ENCODE measurements at regions not wholly inside any gene's neighbourhood (a gene's known extent, or its start where the extent isn't known, plus 50 kb on each side); places are given as distances from the start of the nearest gene placed in this dataset.

DNA sequence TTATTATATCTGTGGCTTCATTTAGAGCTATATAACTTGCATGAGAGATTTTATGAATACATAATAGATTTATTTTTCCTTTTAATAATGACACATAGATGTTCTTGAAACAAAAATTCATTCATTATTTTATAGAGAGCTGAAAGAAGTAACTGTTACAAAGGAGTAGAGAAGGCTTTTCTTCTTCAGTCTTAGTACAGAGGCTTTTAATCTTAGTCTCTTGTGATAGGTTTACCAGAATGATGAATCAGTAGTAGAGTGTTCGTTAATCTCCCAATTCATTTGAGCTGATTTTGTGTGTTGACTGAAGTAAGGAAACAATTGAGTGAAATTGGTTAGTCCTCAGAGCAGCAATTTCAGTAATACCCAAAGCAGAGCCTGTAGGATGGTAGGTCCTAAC lies 1284.1 kb upstream of the ACO1 start:
- CTCF ChIA-PET: no interaction called here
- no peaks in the 10 kb centered on the region for H3K9me3 ChIP-seq (ENCODE audit: control insufficient read depth in 1 of 2, insufficient read depth in 1 of 2, low read depth in 1 of 2, low read length in 2 of 2)

More for the DNA sequence above, 1284.1 kb upstream of the ACO1 start:
- ChIA-PET RAD21 (ENCODE audit: low non-redundant PET in 1 of 2, low total read pairs in 2 of 2, uncharacterized antibody in 2 of 2, unreplicated experiment in 2 of 2) (no interaction called here), POLR2A (no interaction called here)
- no peak for TF ChIP-seq ZFX (IDR thresholded peaks at IDR 0.05)
- TF ChIP-seq FOSL1 (IDR thresholded peaks at IDR 0.05; ENCODE audit: low read depth): no peak
- no peak for TF ChIP-seq SP1 (IDR thresholded peaks at IDR 0.05; ENCODE audit: low read depth)
- TF ChIP-seq SIN3A (IDR thresholded peaks at IDR 0.05; ENCODE audit: low read depth): no peak
- no peak for TF ChIP-seq CBX3 (IDR thresholded peaks at IDR 0.05; ENCODE audit: low read depth)
- TF ChIP-seq, protein P1, sequence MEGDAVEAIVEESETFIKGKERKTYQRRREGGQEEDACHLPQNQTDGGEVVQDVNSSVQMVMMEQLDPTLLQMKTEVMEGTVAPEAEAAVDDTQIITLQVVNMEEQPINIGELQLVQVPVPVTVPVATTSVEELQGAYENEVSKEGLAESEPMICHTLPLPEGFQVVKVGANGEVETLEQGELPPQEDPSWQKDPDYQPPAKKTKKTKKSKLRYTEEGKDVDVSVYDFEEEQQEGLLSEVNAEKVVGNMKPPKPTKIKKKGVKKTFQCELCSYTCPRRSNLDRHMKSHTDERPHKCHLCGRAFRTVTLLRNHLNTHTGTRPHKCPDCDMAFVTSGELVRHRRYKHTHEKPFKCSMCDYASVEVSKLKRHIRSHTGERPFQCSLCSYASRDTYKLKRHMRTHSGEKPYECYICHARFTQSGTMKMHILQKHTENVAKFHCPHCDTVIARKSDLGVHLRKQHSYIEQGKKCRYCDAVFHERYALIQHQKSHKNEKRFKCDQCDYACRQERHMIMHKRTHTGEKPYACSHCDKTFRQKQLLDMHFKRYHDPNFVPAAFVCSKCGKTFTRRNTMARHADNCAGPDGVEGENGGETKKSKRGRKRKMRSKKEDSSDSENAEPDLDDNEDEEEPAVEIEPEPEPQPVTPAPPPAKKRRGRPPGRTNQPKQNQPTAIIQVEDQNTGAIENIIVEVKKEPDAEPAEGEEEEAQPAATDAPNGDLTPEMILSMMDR (IDR thresholded peaks at IDR 0.05 in 2 of 3, conservative IDR thresholded peaks at IDR 0.05 in 1 of 3; ENCODE audit: borderline replicate concordance in 1 of 3, insufficient read depth in 1 of 3, low read depth in 2 of 3, low read length in 2 of 3): no peak
- TF ChIP-seq POLR2AphosphoS5 (IDR thresholded peaks at IDR 0.05; ENCODE audit: low read depth, low read length): no peak
- TF ChIP-seq, protein P2, sequence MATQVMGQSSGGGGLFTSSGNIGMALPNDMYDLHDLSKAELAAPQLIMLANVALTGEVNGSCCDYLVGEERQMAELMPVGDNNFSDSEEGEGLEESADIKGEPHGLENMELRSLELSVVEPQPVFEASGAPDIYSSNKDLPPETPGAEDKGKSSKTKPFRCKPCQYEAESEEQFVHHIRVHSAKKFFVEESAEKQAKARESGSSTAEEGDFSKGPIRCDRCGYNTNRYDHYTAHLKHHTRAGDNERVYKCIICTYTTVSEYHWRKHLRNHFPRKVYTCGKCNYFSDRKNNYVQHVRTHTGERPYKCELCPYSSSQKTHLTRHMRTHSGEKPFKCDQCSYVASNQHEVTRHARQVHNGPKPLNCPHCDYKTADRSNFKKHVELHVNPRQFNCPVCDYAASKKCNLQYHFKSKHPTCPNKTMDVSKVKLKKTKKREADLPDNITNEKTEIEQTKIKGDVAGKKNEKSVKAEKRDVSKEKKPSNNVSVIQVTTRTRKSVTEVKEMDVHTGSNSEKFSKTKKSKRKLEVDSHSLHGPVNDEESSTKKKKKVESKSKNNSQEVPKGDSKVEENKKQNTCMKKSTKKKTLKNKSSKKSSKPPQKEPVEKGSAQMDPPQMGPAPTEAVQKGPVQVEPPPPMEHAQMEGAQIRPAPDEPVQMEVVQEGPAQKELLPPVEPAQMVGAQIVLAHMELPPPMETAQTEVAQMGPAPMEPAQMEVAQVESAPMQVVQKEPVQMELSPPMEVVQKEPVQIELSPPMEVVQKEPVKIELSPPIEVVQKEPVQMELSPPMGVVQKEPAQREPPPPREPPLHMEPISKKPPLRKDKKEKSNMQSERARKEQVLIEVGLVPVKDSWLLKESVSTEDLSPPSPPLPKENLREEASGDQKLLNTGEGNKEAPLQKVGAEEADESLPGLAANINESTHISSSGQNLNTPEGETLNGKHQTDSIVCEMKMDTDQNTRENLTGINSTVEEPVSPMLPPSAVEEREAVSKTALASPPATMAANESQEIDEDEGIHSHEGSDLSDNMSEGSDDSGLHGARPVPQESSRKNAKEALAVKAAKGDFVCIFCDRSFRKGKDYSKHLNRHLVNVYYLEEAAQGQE (IDR thresholded peaks at IDR 0.05; ENCODE audit: low read depth): no peak
- TF ChIP-seq, protein P3, sequence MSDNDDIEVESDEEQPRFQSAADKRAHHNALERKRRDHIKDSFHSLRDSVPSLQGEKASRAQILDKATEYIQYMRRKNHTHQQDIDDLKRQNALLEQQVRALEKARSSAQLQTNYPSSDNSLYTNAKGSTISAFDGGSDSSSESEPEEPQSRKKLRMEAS (IDR thresholded peaks at IDR 0.05): no peak
- TF ChIP-seq POLR2A (IDR thresholded peaks at IDR 0.05; ENCODE audit: borderline replicate concordance, extremely low read depth, insufficient read depth, insufficient read length): no peak
- TF ChIP-seq YY1 (IDR thresholded peaks at IDR 0.05; ENCODE audit: extremely low read depth, insufficient replicate concordance, low read depth, low read length): no peak
- TF ChIP-seq TCF7L2 (IDR thresholded peaks at IDR 0.05; ENCODE audit: borderline replicate concordance, extremely low read depth, insufficient read depth, insufficient read length): no peak
- TF ChIP-seq, protein P4, sequence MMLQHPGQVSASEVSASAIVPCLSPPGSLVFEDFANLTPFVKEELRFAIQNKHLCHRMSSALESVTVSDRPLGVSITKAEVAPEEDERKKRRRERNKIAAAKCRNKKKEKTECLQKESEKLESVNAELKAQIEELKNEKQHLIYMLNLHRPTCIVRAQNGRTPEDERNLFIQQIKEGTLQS (IDR thresholded peaks at IDR 0.05): no peak
- no peak for TF ChIP-seq RAD21 (IDR thresholded peaks at IDR 0.05; ENCODE audit: low read depth)
- TF ChIP-seq CEBPB (IDR thresholded peaks at IDR 0.05; ENCODE audit: low read depth): no peak
- no peak for TF ChIP-seq ELF1 (IDR thresholded peaks at IDR 0.05; ENCODE audit: borderline replicate concordance, low read depth)
- TF ChIP-seq, protein P5, sequence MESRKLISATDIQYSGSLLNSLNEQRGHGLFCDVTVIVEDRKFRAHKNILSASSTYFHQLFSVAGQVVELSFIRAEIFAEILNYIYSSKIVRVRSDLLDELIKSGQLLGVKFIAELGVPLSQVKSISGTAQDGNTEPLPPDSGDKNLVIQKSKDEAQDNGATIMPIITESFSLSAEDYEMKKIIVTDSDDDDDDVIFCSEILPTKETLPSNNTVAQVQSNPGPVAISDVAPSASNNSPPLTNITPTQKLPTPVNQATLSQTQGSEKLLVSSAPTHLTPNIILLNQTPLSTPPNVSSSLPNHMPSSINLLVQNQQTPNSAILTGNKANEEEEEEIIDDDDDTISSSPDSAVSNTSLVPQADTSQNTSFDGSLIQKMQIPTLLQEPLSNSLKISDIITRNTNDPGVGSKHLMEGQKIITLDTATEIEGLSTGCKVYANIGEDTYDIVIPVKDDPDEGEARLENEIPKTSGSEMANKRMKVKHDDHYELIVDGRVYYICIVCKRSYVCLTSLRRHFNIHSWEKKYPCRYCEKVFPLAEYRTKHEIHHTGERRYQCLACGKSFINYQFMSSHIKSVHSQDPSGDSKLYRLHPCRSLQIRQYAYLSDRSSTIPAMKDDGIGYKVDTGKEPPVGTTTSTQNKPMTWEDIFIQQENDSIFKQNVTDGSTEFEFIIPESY (IDR thresholded peaks at IDR 0.05; ENCODE audit: extremely low read depth, insufficient replicate concordance, low read length): no peak
- intact Hi-C loops (cut with micrococcal nuclease): no loop called here
- Histone ChIP-seq H3K4me1 (ENCODE audit: control insufficient read depth in 1 of 2, insufficient read depth in 2 of 2, low read length in 2 of 2) (no peaks in the 10 kb centered on the region), H3K9ac (ENCODE audit: low read length) (no peak overlapping the region), H3K27ac (ENCODE audit: low read depth, low read length) (no peak overlapping the region), H3K79me2 (ENCODE audit: insufficient read depth, low read length) (no peaks in the 10 kb centered on the region), H3K27me3 (ENCODE audit: insufficient read depth, low read length) (no peaks in the 10 kb centered on the region), H3K4me2 (ENCODE audit: low read length) (no peak overlapping the region), H4K20me1 (ENCODE audit: insufficient read depth) (no peaks in the 10 kb centered on the region), H3K4me3 (replicated peaks in 1 of 2; ENCODE audit: low read depth in 1 of 2, low read length in 2 of 2) (no peak overlapping the region), H3K9me2 (ENCODE audit: insufficient read depth) (no peaks in the 10 kb centered on the region), H2AFZ (ENCODE audit: low read depth, low read length, poor library complexity, severe bottlenecking) (no peak overlapping the region), H3K36me3 (ENCODE audit: control insufficient read depth in 1 of 2, insufficient read depth in 2 of 2, low read length in 2 of 2) (no peaks in the 10 kb centered on the region)
- no TSS peak for BruUV-seq (replicated peaks)
- ATAC-seq (no peak), DNase-seq (ENCODE audit: low read depth, low spot score) (no peak)
